DOHH2 (cell line): ENCODE measurements at regions not wholly inside any gene's neighbourhood (a gene's known extent, or its start where the extent isn't known, plus 50 kb on each side); places are given as distances from the start of the nearest gene placed in this dataset.

Experiments used
- H3F3A ChIP-seq: fragments of 200-600 bp; sonication (generic), shearing (Covaris generic); 2 replicates; pipeline ENCODE4 v1.6.0; 2016; ENCODE audit warnings: antibody characterized with exemption, mild to moderate bottlenecking; ENCODE audit not compliant: control insufficient read depth, insufficient read depth
- H3K27ac ChIP-seq: fragments of 200-600 bp; sonication (generic); 2 replicates; pipeline ENCODE4 v1.5.1; 2014; ENCODE audit warnings: low read depth, mild to moderate bottlenecking, low read length, moderate library complexity
- H3K27me3 ChIP-seq: fragments of 200-600 bp; sonication (generic); 2 replicates; pipeline ENCODE4 v1.6.1; 2014; ENCODE audit warnings: mild to moderate bottlenecking, low read length, mixed read lengths; ENCODE audit not compliant: control insufficient read depth
- H3K36me3 ChIP-seq: fragments of 200-600 bp; sonication (generic); 2 replicates; pipeline ENCODE4 v1.6.1; 2014; ENCODE audit warnings: mild to moderate bottlenecking, low read length, moderate library complexity, mixed read lengths; ENCODE audit not compliant: control insufficient read depth
- H3K4me1 ChIP-seq: fragments of 200-600 bp; sonication (generic); 2 replicates; pipeline ENCODE4 v1.6.1; 2014; ENCODE audit warnings: mild to moderate bottlenecking, low read length, mixed read lengths; ENCODE audit not compliant: control insufficient read depth
- H3K4me2 ChIP-seq: fragments of 200-600 bp; sonication (generic); 2 replicates; pipeline ENCODE4 v1.6.0; 2014; ENCODE audit warnings: mild to moderate bottlenecking, low read length, moderate library complexity
- H3K4me3 ChIP-seq: fragments of 200-600 bp; sonication (generic); 2 replicates; pipeline ENCODE4 v1.5.1; 2014; ENCODE audit warnings: mild to moderate bottlenecking, low read length, mixed read lengths
- H3K79me2 ChIP-seq: fragments of 200-600 bp; sonication (generic); 2 replicates; pipeline ENCODE4 v1.6.1; 2014; ENCODE audit warnings: mild to moderate bottlenecking, low read length, mixed read lengths; ENCODE audit not compliant: control insufficient read depth
- H3K9me2 ChIP-seq: fragments of 200-600 bp; sonication (generic); replicated peaks from 2 replicates; pipeline ENCODE4 v1.6.1; 2014; ENCODE audit warnings: mild to moderate bottlenecking, low read length, mixed read lengths; ENCODE audit not compliant: control insufficient read depth
- H3K9me3 ChIP-seq: fragments of 200-600 bp; sonication (generic); 2 replicates; pipeline ENCODE4 v1.6.1; 2014; ENCODE audit warnings: antibody characterized with exemption, low read length, mixed read lengths; ENCODE audit not compliant: control insufficient read depth, insufficient read depth
- H4K20me1 ChIP-seq: fragments of 200-600 bp; sonication (generic); 2 replicates; pipeline ENCODE4 v1.6.0; 2014; ENCODE audit warnings: low read depth, mild to moderate bottlenecking, antibody characterized with exemption, low read length, moderate library complexity; ENCODE audit not compliant: control insufficient read depth, insufficient read depth
- EZH2phosphoT487 ChIP-seq: fragments of 200-600 bp; sonication (generic); IDR thresholded peaks from 2 replicates; pipeline ENCODE4 v1.6.1; 2017; ENCODE audit warnings: borderline replicate concordance, mild to moderate bottlenecking, antibody characterized with exemption, low read length, moderate library complexity, mixed read lengths
- TF ChIP-seq, protein P1 (sequence below): fragments of 200-600 bp; sonication (generic); IDR thresholded peaks from one replicate; pipeline ENCODE4 v1.5.1; 2014; ENCODE audit warnings: antibody characterized with exemption, mild to moderate bottlenecking, low read depth, low read length; ENCODE audit not compliant: poor library complexity, severe bottlenecking

GRCh38 chr13:22599156-22599555, 581.6 kb upstream of the SGCG start:
- Histone ChIP-seq H4K20me1 (no peaks in the 10 kb centered on the region), H3K4me3 (no peak overlapping the region), H3K4me2 (no peak overlapping the region), H3K79me2 (no peaks in the 10 kb centered on the region), H3K27me3 (no peaks in the 10 kb centered on the region), H3K9me3 (no peaks in the 10 kb centered on the region; the same call in 1 of the 2 replicates), H3K9me2 (no peaks in the 10 kb centered on the region), H3F3A (no peaks in the 10 kb centered on the region), H3K36me3 (no peaks in the 10 kb centered on the region), H3K27ac (no peak overlapping the region), H3K4me1 (no peaks in the 10 kb centered on the region)
- no peak for TF ChIP-seq EZH2phosphoT487
- TF ChIP-seq, protein P1, sequence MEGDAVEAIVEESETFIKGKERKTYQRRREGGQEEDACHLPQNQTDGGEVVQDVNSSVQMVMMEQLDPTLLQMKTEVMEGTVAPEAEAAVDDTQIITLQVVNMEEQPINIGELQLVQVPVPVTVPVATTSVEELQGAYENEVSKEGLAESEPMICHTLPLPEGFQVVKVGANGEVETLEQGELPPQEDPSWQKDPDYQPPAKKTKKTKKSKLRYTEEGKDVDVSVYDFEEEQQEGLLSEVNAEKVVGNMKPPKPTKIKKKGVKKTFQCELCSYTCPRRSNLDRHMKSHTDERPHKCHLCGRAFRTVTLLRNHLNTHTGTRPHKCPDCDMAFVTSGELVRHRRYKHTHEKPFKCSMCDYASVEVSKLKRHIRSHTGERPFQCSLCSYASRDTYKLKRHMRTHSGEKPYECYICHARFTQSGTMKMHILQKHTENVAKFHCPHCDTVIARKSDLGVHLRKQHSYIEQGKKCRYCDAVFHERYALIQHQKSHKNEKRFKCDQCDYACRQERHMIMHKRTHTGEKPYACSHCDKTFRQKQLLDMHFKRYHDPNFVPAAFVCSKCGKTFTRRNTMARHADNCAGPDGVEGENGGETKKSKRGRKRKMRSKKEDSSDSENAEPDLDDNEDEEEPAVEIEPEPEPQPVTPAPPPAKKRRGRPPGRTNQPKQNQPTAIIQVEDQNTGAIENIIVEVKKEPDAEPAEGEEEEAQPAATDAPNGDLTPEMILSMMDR, result no peak

DNA sequence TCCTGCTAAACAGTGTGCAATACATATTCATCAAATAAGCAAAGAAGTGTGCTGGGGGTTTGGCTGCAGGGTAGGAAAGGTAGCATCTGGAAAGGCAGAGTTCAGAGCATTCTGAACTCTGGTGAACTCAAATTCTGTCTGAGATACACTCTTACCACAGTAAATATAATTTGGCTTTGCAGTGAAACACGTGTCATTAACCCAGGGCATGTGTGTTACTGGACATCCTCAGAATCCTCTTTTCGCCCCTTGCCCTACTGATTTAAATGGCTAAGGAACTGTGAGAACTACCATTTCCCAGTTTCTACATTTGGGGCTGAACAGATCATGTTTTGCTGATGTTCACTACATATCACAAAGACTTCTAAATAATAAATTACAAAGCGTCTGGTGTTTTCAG, 562.8 kb upstream of the SGCG start:
- H3K9me2 ChIP-seq, result no peaks in the 10 kb centered on the region
- H3K79me2 ChIP-seq, result no peaks in the 10 kb centered on the region
- no peaks in the 10 kb centered on the region for H3K36me3 ChIP-seq
- H3K4me3 ChIP-seq, result no peak overlapping the region
- no peak overlapping the region for H3K4me2 ChIP-seq
- TF ChIP-seq, protein P1, result no peak
- TF ChIP-seq EZH2phosphoT487, result no peak
- H3K27me3 ChIP-seq, result no peaks in the 10 kb centered on the region
- no peaks in the 10 kb centered on the region for H3K4me1 ChIP-seq
- no peak overlapping the region for H3K27ac ChIP-seq
- no peaks in the 10 kb centered on the region for H4K20me1 ChIP-seq
- H3F3A ChIP-seq, result no peaks in the 10 kb centered on the region
- no peaks in the 10 kb centered on the region for H3K9me3 ChIP-seq

GRCh38 chr13:22625691-22626090, 555.1 kb upstream of the SGCG start:
- H3K9me3 ChIP-seq, result no peaks in the 10 kb centered on the region
- TF ChIP-seq, protein P1, result no peak
- no peaks in the 10 kb centered on the region for H3K79me2 ChIP-seq
- no peak overlapping the region for H3K27ac ChIP-seq
- no peaks in the 10 kb centered on the region for H3K9me2 ChIP-seq
- no peaks in the 10 kb centered on the region for H3K4me1 ChIP-seq
- no peaks in the 10 kb centered on the region for H4K20me1 ChIP-seq
- no peaks in the 10 kb centered on the region for H3K36me3 ChIP-seq
- H3K4me3 ChIP-seq, result no peak overlapping the region
- H3K27me3 ChIP-seq, result no peaks in the 10 kb centered on the region
- H3F3A ChIP-seq, result no peaks in the 10 kb centered on the region
- H3K4me2 ChIP-seq, result no peak overlapping the region

DNA sequence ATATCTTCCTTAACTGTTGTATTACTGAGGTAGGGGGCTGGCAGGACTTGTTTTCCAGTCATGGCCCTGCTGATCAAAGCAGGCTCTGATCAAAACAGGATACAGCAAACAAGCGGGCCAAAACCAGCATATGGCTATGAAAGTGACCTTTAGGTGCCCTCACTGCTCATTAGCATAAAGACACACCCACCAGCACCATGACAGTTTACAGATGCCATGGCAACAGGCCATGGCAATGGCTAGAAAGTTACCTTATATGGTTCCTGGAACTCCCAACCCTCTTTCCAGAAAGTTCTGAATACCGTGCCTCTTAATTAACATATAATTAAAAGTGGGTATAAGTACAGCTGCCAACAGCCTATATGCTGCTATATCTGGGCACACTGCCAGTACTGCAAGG, 551.4 kb upstream of the SGCG start:
- no peaks in the 10 kb centered on the region for H3K36me3 ChIP-seq
- H3F3A ChIP-seq, result no peaks in the 10 kb centered on the region
- no peaks in the 10 kb centered on the region for H3K27me3 ChIP-seq
- H3K4me1 ChIP-seq, result no peaks in the 10 kb centered on the region
- no peaks in the 10 kb centered on the region for H3K9me3 ChIP-seq
- H3K9me2 ChIP-seq, result no peaks in the 10 kb centered on the region
- no peaks in the 10 kb centered on the region for H4K20me1 ChIP-seq
- no peaks in the 10 kb centered on the region for H3K79me2 ChIP-seq
- H3K27ac ChIP-seq, result no peak overlapping the region
- H3K4me2 ChIP-seq, result no peak overlapping the region
- H3K4me3 ChIP-seq, result no peak overlapping the region
- no peak for TF ChIP-seq EZH2phosphoT487
- TF ChIP-seq, protein P1, result no peak
